ENCODE measurements at regions not wholly inside any gene's neighbourhood (a gene's known extent, or its start where the extent isn't known, plus 50 kb on each side); places are given as distances from the start of the nearest gene placed in this dataset.

GRCh38 chr3:73789825-73790444 lies 165.2 kb upstream of the PDZRN3 start:
- no peak overlapping the region for H3K4me3 ChIP-seq (ENCODE audit: low read depth, low read length)
- no peak for TF ChIP-seq CTCF (IDR thresholded peaks at IDR 0.05; ENCODE audit: insufficient read depth, low read depth, low read length, missing control alignments)
- DNase-seq (ENCODE audit: low read depth): no peak

DNA sequence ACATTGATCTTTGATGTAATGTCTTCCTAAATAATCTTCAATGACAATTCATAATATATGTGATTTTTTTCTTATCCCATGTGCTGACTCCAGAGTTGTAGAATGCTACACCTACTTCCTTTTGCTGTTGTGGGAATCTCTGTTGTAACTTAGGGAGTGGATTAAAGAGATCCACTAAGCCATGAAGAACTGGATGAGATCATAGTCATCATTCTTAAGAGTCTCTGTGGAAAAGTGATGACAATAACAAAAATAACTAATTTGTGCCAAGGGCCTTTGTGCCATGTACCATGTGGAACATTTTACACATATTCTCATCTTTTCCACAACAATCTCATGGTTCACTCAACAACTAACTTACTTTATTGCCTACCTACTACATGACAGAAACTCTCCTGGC lies 162.9 kb upstream of the PDZRN3 start:
- H3K4me3 ChIP-seq (ENCODE audit: low read depth, low read length): no peak overlapping the region
- no peak for TF ChIP-seq CTCF (IDR thresholded peaks at IDR 0.05; ENCODE audit: insufficient read depth, low read depth, low read length, missing control alignments)
- no peak for DNase-seq (ENCODE audit: low read depth)

DNA sequence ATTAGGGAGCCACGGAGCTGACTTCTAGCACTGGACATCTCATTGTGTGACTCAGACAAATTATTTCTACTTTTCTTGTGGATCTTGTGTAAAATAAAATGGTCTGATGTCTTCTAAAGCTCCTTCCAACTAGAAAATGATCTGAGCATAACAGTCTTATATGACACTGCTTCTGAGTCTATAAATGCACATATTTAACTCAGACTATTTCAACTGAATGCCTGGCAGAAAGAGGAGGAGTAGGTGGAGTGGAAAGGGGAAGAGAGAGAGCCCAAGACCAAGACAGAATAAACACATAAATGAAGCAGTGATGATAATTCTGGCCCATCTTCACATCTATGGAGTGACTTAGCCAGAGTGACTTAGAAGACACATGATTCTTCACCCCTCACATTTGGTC lies 162.3 kb upstream of the PDZRN3 start:
- no peak overlapping the region for H3K4me3 ChIP-seq (ENCODE audit: low read depth, low read length)
- no peak for TF ChIP-seq CTCF (IDR thresholded peaks at IDR 0.05; ENCODE audit: insufficient read depth, low read depth, low read length, missing control alignments)
- DNase-seq (ENCODE audit: low read depth): no peak

DNA sequence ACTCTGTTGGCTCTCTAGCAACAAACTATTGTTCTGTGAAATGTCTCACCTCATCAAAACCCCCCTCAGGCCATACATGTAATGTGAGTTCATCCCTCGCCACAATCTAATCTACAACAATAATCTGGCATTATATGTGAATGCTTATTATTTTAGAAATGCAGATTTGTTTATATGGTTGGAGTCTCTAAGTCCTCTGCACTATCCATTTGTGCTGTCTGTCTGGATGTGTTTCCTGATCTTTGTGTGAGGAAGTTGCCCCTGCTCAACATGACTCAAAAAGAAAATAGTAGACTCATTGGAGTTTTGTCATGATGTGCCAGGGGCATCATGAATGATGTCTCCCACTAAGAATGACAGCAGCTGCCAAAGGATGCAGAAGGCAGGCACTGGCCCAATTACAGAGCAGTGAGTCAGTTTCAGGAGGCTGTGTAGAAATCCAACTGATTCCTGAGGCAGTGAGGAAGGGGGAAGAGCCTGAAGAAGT lies 161.6 kb upstream of the PDZRN3 start:
- H3K4me3 ChIP-seq (ENCODE audit: low read depth, low read length): no peak overlapping the region
- no peak for TF ChIP-seq CTCF (IDR thresholded peaks at IDR 0.05; ENCODE audit: insufficient read depth, low read depth, low read length, missing control alignments)
- no peak for DNase-seq (ENCODE audit: low read depth)

- TF ChIP-seq CTCF (IDR thresholded peaks at IDR 0.05; ENCODE audit: insufficient read depth, low read depth, low read length, missing control alignments): no peak
- no peak overlapping the region for H3K4me3 ChIP-seq (ENCODE audit: low read depth, low read length)
- no peak for DNase-seq (ENCODE audit: low read depth)
Measured at GRCh38 chr3:73784686-73785392, 160.1 kb upstream of the PDZRN3 start.

DNA sequence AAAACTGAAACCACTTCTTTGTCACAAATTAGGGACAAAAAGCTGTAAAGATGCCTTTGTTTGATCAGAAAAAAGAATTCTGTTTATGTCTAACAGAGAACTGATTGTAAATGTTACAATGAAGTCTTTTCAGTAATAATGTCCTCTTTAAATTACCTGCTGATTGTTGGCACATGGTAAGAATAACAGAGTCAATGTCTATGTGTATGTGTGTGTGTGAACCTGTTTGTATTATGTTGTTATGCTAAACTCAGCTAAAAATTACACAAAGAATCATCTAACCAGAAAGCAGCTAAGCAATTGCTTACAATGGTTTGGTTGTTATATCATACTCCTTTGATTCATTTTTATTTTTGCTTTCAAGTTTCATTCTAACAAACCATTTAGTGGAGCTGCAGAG lies 159.1 kb upstream of the PDZRN3 start:
- TF ChIP-seq CTCF (IDR thresholded peaks at IDR 0.05; ENCODE audit: insufficient read depth, low read depth, low read length, missing control alignments): no peak
- H3K4me3 ChIP-seq (ENCODE audit: low read depth, low read length): no peak overlapping the region
- no peak for DNase-seq (ENCODE audit: low read depth)
